ENCODE measurements at regions not wholly inside any gene's neighbourhood (a gene's known extent, or its start where the extent isn't known, plus 50 kb on each side); places are given as distances from the start of the nearest gene placed in this dataset.
"Not testable (repeated sequence)": the region's sequence is repeated elsewhere in the genome, so short reads cannot be mapped to it uniquely, and the experiment has no call there.

- no peak for DNase-seq
Measured at GRCh38 chr7:19293431-19293830, 148.2 kb upstream of the FERD3L start.

- DNase-seq, result no peak
Measured at GRCh38 chr7:19290968-19291367, 145.7 kb upstream of the FERD3L start.

GRCh38 chr7:19290066-19290465 is 144.8 kb upstream of the FERD3L start:
- no peak for DNase-seq

DNA sequence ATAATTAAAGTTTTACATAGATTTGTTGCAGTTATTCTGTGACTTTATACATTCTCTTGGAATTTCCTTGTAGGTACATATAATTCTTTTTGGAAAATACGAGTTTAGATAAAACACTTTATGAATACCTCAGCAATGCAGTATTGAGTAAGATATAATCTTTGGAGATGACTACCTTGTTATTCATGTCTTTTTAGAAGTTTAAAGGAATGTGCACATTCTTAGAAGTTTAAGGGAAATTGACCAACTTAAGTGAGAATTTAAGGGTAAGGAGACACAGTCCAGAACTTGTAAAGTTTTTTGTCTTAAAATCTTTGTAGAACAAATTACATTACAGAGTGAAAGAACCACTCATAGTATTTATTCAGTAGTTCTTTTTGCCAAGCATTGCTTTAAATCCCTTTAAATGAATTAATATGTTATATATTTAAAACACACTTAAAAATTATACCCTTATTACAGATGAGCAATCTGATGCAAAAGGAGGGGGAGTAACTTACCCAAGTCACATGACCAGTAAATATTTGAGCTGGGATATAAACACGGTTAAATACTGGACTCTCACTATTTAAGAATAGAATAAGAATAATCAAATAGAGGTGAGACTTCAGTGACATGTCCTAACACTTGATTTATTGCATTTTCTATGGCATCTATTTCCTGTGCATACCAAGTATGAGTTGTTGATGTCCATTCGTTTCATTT is 139.5 kb upstream of the FERD3L start:
- DNase-seq, result no peak

DNA sequence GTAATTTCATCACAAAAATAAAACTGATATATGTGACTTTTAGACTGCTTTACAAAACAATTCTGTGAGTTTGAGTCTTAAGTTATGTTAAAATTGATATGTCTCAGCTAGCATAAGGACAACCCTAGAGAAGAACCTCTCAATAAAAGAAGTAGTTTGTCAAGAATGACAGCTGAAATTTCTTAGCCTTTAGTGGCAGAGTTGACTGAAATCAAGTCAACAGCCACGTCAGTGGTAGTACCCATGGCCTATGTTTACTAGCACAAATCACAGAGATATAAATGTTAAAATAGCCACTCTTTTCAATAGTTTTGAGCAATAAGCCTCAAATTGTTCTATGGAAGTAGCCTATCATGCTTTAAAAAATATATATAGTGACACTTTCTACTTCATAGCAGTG is 138.9 kb upstream of the FERD3L start:
- no peak for DNase-seq

DNA sequence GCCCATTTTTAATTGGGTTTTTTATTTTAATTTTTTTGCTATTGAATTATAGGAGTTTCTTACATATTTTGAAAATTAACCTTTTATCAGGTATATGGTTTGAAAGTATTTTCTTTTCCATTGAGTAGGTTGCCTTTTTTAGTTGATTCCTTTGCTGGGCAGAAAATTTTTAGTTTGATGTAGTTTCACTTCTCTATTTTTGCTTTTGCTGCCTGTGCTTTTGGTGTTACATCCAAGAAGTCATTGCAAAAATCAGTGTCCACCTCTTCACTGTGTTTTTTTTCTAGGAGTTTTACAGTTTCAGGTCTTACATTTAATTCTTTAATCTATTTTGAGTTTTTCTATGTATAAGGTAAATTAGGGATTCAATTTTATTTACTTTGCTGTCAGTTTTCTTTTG is 129.8 kb upstream of the FERD3L start:
- DNase-seq, result no peak

- not testable (repeated sequence) for DNase-seq
Measured at GRCh38 chr7:19272329-19272728, 127.1 kb upstream of the FERD3L start.

GRCh38 chr7:19269301-19269700 is 124.1 kb upstream of the FERD3L start:
- DNase-seq, result no peak

DNA sequence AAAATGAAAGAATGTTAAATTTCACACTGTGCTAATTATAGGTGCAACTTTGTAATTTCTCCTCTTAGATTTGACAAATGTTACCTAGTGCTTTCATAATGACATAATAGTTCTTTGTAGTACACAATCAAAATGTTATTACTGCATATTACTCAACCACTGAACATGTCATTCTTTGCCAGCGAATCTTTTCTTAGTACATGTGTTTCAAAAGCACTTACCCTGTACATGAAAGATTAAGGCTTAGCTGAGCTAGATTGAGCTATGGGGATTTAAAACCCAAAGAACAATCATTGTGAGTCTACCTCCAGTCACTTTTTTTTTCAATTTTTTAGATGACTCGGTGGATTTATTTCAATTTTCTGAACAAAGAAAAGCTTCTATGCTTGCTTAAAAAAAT is 123.5 kb upstream of the FERD3L start:
- no peak for DNase-seq

DNA sequence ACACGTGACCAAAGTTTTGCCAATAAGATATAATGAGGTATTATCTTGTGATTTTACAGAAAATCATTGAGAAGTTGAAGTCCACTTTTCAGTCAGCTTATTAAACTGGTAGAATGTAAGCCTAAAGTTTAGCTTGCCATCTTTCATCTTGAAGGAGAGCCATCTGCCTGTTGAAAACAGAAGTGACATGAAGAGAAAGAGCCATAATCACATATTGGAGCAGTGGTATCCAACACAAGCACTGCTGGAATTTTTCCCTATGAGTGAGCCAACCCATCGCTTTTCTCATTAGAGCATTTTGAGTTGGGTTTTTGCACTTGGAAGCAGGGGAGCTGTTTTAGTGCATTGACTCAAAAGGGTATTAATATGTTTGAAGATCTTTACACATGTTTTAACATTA is 117.6 kb upstream of the FERD3L start:
- no peak for DNase-seq

- no peak for DNase-seq
Measured at GRCh38 chr7:19249281-19249680, 104.1 kb upstream of the FERD3L start.

DNA sequence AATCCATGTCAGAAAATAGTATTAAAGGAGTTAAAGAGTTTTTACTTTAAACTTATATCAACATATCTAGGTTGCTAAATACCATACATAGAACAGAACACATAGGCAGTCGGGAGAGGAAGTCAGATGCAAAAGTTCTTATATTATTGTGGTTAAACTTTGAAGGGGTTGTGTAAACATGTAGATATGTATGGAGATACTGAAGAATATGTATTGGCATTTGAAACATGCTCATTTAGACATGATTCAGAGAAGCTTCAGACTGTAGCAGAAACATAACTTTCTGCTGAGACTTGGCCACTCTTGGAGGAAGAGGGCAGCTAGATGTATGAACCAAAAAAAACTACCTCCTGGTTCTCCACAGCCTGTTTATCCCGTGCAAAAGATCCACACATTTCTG is 103.5 kb upstream of the FERD3L start:
- no peak for DNase-seq

DNA sequence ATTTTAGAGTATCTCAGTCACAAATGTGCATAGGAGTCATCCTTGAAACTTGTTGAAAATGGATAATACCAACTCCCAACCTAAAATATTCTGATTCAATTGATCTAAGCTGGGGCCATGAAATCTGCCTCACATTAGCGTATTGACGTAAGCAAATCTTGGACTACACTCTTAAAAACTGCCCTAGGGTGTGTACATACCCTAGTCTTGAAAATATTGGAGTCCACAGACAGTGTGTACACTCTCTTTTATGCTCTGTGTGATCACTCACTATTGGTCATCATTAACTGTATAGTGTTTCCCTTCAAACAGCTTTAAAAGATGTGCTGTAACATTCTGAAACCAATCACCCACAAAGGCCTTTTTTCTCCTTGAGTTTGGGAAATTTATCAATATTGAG is 102.9 kb upstream of the FERD3L start:
- no peak for DNase-seq

DNA sequence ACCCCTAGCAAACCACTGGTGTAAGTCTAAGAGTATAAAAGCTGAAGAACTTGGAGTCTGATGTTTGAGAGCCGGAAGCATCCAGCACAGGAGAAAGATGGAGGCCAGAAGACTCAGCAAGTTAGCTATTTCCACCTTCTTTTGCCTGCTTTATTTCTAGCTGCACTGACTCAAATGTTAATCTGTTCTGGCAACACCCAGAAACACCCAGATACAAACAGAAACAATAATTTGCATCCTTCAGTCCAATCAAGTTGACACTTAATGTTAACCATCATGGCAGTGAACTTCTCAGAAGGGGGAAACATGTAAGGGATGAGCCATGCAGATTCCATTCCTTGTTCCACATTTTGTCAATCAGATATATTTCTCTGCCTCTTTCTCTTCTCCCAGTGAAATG is 101.8 kb upstream of the FERD3L start:
- DNase-seq, result no peak

DNA sequence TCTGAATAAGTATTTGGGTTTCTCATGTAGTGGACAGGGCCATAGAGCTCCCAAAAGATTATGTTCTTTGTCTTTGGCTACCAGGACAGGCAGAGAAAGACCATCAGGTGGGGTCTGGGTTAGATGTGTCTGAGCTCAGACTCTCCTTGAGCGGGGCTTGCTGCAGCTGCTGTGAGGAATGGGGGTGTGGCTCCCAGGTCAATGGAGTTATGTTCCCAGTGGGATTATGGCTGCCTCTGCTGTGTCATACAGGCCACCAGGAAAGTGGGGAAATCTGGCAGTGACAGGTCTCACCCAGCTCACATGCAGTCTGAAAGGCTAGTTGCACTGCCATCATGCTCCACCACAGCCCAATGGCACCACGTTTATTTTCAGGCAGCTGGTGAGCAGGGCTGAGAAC is 97.0 kb upstream of the FERD3L start:
- DNase-seq, result no peak

GRCh38 chr7:19239951-19240350 is 94.7 kb upstream of the FERD3L start:
- no peak for DNase-seq

- no peak for DNase-seq
Measured at GRCh38 chr7:19235680-19236079, 90.5 kb upstream of the FERD3L start.

DNA sequence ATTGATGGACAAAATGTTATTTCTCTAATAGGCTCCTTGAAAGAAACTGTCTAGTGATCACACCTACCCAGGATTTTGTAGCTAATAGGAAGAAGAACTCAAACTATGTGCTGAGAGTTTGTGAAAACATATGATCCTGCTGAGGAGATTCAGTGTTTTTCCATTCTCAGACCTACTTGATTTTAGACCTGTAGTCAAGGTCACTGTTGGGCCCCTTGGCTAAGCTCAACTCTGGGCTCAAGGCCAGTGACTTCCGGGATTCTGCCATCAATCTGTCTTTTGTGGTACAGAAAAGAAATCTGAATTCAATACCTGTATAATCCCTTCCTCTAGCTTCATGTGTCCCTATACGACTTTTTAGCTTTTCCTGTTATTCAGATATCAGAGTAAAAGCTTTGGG is 79.7 kb upstream of the FERD3L start:
- DNase-seq, result no peak

- DNase-seq, result no peak
Measured at GRCh38 chr7:19215412-19215811, 70.2 kb upstream of the FERD3L start.

DNA sequence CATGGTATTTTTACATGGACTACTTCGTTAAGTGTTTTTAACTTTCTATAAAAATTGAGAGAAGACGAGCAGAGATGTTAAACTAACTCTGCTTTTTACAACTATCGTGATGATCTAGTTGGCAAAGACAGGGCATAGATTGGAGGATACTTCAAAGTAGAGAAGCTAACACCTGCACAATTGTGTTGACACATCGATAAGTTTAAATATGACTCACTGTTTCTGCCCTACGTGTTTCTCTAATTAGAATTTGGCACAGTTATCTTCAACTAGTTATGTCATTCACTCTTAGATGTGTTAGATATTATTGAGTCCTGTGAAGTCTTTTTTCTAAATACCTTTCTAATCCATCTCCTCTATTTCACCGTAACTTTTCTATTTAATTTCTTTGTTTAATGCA is 68.5 kb upstream of the FERD3L start:
- no peak for DNase-seq

DNA sequence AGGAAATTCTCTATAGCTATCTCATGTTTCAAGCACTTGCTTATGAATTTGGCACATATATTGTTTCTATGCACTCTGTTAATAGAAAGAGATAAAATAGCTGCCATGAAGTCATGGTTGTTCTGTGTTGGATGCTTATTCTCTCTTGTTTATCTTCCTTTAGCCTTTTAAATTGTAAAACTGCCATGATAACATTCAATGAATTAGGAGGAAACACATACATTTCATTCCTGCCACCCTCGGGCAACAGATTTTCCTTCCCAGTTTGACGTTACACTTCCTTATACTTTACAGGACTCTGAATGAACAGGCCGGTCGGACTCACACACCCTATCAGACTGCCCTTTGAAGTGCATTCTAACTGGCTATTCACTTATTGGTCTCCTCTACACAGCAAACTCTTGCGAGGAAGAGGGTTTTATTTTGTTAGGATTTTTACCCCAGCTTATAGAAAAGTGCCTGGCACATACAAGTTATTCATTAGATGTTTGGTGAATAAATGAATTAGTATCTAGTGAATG is 65.7 kb upstream of the FERD3L start:
- no peak for DNase-seq

GRCh38 chr7:19209166-19209696 is 64.0 kb upstream of the FERD3L start:
- no peak for DNase-seq

DNA sequence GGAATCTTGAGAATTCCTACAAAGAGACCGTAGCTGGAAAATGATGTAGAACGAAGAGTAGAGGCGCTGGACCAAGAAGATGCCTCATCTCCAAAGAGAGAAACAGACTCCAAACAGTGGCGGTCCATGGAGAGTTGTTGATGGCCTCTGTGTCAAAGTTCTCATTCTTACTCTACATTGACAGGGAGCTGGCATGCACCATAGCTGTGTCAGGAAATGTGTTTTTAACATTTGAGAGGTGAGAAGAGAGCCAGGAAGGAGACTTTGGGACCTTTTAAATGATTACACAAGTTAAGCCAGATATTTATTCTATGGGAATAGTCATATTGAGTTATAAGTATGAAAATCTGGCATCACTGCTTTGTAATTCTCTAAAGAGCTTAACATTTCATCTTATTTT is 61.5 kb upstream of the FERD3L start:
- no peak for DNase-seq

DNA sequence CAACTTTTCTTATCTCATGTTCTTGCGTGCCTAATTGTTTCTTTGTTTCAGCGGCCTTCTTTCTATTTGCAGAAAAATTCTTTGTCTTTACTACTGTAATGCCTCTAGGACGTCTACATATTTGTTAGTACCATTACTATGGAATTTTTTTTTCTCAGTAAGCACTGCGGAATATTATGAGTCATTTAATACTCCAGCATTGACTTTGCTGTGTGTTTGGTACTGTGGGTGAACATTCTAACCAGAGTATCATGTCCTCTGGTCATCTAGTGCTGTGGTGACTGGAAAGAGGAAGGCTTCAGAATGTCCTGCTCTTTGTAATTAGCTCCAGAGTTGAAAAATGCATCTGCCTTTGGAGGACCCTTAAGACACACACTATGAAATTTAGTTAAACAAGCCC is 58.5 kb upstream of the FERD3L start:
- no peak for DNase-seq

GRCh38 chr7:19202599-19202998 is 57.4 kb upstream of the FERD3L start:
- DNase-seq, result no peak

Data from hippocampal formation (tissue), 2 donors.